RWPE2 (cell line): ENCODE measurements at regions not wholly inside any gene's neighbourhood (a gene's known extent, or its start where the extent isn't known, plus 50 kb on each side); places are given as distances from the start of the nearest gene placed in this dataset.
A peak's percentile ranks its signal among the peaks of the same experiment; 100 is the strongest.
"Not testable (repeated sequence)": the region's sequence is repeated elsewhere in the genome, so short reads cannot be mapped to it uniquely, and the experiment has no call there.

Experiments used
- ATAC-seq: fragments of 200-7000 bp; cut with Tn5 transposase; 3 replicates; pipeline ENCODE4 v1.9.1; 2021; ENCODE audit warnings: low read depth
- DNase-seq: peaks from one replicate; pipeline ENCODE4 v3.0.0-alpha.2; 2020; ENCODE audit warnings: low spot score
- H3K27ac ChIP-seq: fragments of 450-650 bp; 2 replicates; pipeline ENCODE4 v1.5.1; 2017; ENCODE audit warnings: mild to moderate bottlenecking; ENCODE audit not compliant: poor library complexity, severe bottlenecking
- H3K27me3 ChIP-seq: fragments of 250-450 bp; sonication (Bioruptor Pico); 2 replicates; pipeline ENCODE4 v1.5.1; 2021; ENCODE audit warnings: mild to moderate bottlenecking, moderate library complexity; ENCODE audit not compliant: insufficient read depth, poor library complexity, severe bottlenecking
- H3K36me3 ChIP-seq: fragments of 250-450 bp; sonication (Bioruptor Pico); 2 replicates; pipeline ENCODE4 v1.5.1; 2020; ENCODE audit warnings: low read depth, mild to moderate bottlenecking, moderate library complexity
- H3K4me1 ChIP-seq: fragments of 250-450 bp; sonication (Bioruptor Pico); 2 replicates; pipeline ENCODE4 v1.5.1; 2021; ENCODE audit warnings: mild to moderate bottlenecking, moderate library complexity; ENCODE audit not compliant: insufficient read depth, poor library complexity, severe bottlenecking
- H3K4me3 ChIP-seq: fragments of 250-450 bp; sonication (Bioruptor Pico); 2 replicates; pipeline ENCODE4 v1.5.1; 2021; ENCODE audit warnings: mild to moderate bottlenecking, moderate library complexity; ENCODE audit not compliant: severe bottlenecking
- H3K9me3 ChIP-seq: fragments of 250-450 bp; sonication (Bioruptor Pico); 2 replicates; pipeline ENCODE4 v1.5.1; 2021; ENCODE audit warnings: mild to moderate bottlenecking, moderate library complexity; ENCODE audit not compliant: severe bottlenecking
- CTCF ChIP-seq: fragments of 450-650 bp; IDR thresholded peaks from one replicate; pipeline ENCODE4 v1.5.1; 2017; ENCODE audit warnings: mild to moderate bottlenecking, moderate library complexity; ENCODE audit not compliant: poor library complexity, severe bottlenecking

- Histone ChIP-seq H3K36me3 (no peaks in the 10 kb centered on the region), H3K4me1 (peaks cover 3% of the 10 kb centered on the region), H3K9me3 (no peaks in the 10 kb centered on the region), H3K4me3 (no peak overlapping the region), H3K27me3 (no peaks in the 10 kb centered on the region), H3K27ac (no peak overlapping the region)
- ATAC-seq (peak; percentile 63; the same call in 2 of the 3 replicates), DNase-seq (no peak)
- no peak for TF ChIP-seq CTCF
These were observed 60.1 kb upstream of the ARL4C start for GRCh38 chr2:234556848-234557573.

- DNase-seq (no peak), ATAC-seq (no peak)
- H3K36me3 ChIP-seq = no peaks in the 10 kb centered on the region
- H3K9me3 ChIP-seq = no peaks in the 10 kb centered on the region
- TF ChIP-seq CTCF = no peak
- H3K27me3 ChIP-seq = no peaks in the 10 kb centered on the region
- no peak overlapping the region for H3K27ac ChIP-seq
- peaks cover 3% of the 10 kb centered on the region for H3K4me1 ChIP-seq
- no peak overlapping the region for H3K4me3 ChIP-seq
These were observed 58.9 kb upstream of the ARL4C start for GRCh38 chr2:234555616-234556249.

DNA sequence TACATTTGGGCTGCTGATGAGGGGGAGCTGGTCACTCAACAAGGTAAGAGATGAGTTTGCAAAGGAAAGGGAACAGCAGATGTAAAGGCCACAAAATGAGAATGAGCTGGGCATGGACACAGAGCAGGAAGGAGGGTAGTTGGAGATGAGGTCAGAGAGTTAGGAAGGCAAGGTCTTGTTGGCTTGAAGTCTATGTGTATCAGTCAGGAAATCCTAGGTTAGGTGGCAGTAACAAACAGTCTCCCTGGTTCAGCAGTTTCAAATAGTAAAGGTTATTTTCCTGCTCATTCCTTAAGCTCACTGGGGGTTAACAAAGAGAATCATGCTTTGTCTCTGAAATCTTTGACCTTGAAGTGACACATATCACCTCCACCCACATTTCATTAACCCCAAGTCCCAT is 58.3 kb upstream of the ARL4C start:
- H3K27me3 ChIP-seq = no peaks in the 10 kb centered on the region
- H3K27ac ChIP-seq = no peak overlapping the region
- H3K4me1 ChIP-seq = peaks cover 3% of the 10 kb centered on the region
- TF ChIP-seq CTCF = no peak
- no peaks in the 10 kb centered on the region for H3K9me3 ChIP-seq
- no peak for DNase-seq
- H3K36me3 ChIP-seq = no peaks in the 10 kb centered on the region
- no peak for ATAC-seq
- H3K4me3 ChIP-seq = no peak overlapping the region

- H3K4me1 ChIP-seq, ATAC-seq: not testable (repeated sequence)
These were observed 56.3 kb upstream of the ARL4C start for GRCh38 chr2:234553223-234553622.

GRCh38 chr2:234550511-234551107 is 53.7 kb upstream of the ARL4C start:
- H3K4me3 ChIP-seq = no peak overlapping the region
- no peaks in the 10 kb centered on the region for H3K4me1 ChIP-seq
- TF ChIP-seq CTCF = peak; percentile 98
- no peaks in the 10 kb centered on the region for H3K36me3 ChIP-seq
- peak; percentile 83 for ATAC-seq
- no peaks in the 10 kb centered on the region for H3K9me3 ChIP-seq
- no peak overlapping the region for H3K27ac ChIP-seq
- no peak for DNase-seq
- no peaks in the 10 kb centered on the region for H3K27me3 ChIP-seq

More at GRCh38 chr2:234553223-234553622, 56.3 kb upstream of the ARL4C start:
- H3K36me3 ChIP-seq, H3K27me3 ChIP-seq, H3K9me3 ChIP-seq, H3K4me3 ChIP-seq, DNase-seq, H3K27ac ChIP-seq: not testable (repeated sequence)
